Prostate gland (tissue), 1 donor: ENCODE measurements at regions not wholly inside any gene's neighbourhood (a gene's known extent, or its start where the extent isn't known, plus 50 kb on each side); places are given as distances from the start of the nearest gene placed in this dataset.

Source experiments
- POLR2A ChIP-seq: fragments of 450-650 bp; IDR thresholded peaks from one replicate; pipeline ENCODE4 v1.6.1; 2016; ENCODE audit warnings: antibody characterized with exemption, mild to moderate bottlenecking
- POLR2AphosphoS5 ChIP-seq: sonication (generic); formaldehyde crosslinking; IDR thresholded peaks from one replicate; pipeline ENCODE4 v1.6.1; 2017; ENCODE audit warnings: antibody characterized with exemption

- no peak for TF ChIP-seq POLR2A
- no peak for TF ChIP-seq POLR2AphosphoS5
These were observed 119.0 kb upstream of the WDR17 start for GRCh38 chr4:175946472-175947116.
